Tibial nerve (tissue), 4 donors: ENCODE measurements at regions not wholly inside any gene's neighbourhood (a gene's known extent, or its start where the extent isn't known, plus 50 kb on each side); places are given as distances from the start of the nearest gene placed in this dataset.

Experiments
- DNase-seq, 2 donors: peaks; one replicate each; pipeline ENCODE4 v3.0.0-alpha.2; 2019; ENCODE audit warnings: low spot score in 2 of 2
- H3K27ac ChIP-seq, 4 donors: fragments of 200-600 bp; sonication (generic) in 3 of 4; one replicate each; pipeline ENCODE4 v1.5.1; 2017 to 2019; ENCODE audit warnings: mild to moderate bottlenecking in 1 of 4
- H3K27me3 ChIP-seq, 2 donors: fragments of 200-600 bp; sonication (generic) in 1 of 2; one replicate each; pipeline versions ENCODE4 v1.5.1 to v1.6.0; 2017 to 2019
- H3K36me3 ChIP-seq, 3 donors: fragments of 200-600 bp; sonication (generic); one replicate each; pipeline ENCODE4 v1.5.1; 2018 to 2019
- H3K4me1 ChIP-seq, 4 donors: fragments of 200-600 bp; sonication (generic) in 3 of 4; one replicate each; pipeline ENCODE4 v1.5.1; 2017 to 2019
- H3K4me3 ChIP-seq, 4 donors: fragments of 200-600 bp; sonication (generic) in 3 of 4; one replicate each; pipeline ENCODE4 v1.5.1; 2017 to 2019; ENCODE audit warnings: mild to moderate bottlenecking in 1 of 4, moderate library complexity in 1 of 4
- H3K9me3 ChIP-seq, 4 donors: fragments of 200-600 bp; sonication (generic) in 3 of 4; one replicate each; pipeline ENCODE4 v1.5.1; 2017 to 2019
- EP300 ChIP-seq, 2 donors: sonication (generic); formaldehyde crosslinking; IDR thresholded peaks; one replicate each; pipeline ENCODE4 v1.6.1; 2017; ENCODE audit warnings: antibody characterized with exemption in 2 of 2, mild to moderate bottlenecking in 1 of 2
- POLR2A ChIP-seq, 2 donors: fragments of 450-650 bp; IDR thresholded peaks; one replicate each; pipeline ENCODE4 v1.6.1; 2017; ENCODE audit warnings: antibody characterized with exemption in 2 of 2, mild to moderate bottlenecking in 2 of 2, moderate library complexity in 2 of 2
- WGBS, 2 donors: methylation state at CpG; one replicate each; pipeline ENCODE4 v1.1.5; 2018; 5-methylcytosine and 5-hydroxymethylcytosine counted together
- TF ChIP-seq, protein P1 (sequence below), 5 experiments: fragments of 200-600 bp in 3 of 5; fragments of 450-650 bp in 2 of 5; sonication (generic) in 3 of 5; IDR thresholded peaks; one replicate each; pipeline ENCODE4 v1.5.1; 2016 to 2019; ENCODE audit warnings: antibody characterized with exemption in 5 of 5, mild to moderate bottlenecking in 3 of 5, moderate library complexity in 2 of 5

- Histone ChIP-seq H3K27ac (no peak overlapping the region), H3K27me3 (no peaks in the 10 kb centered on the region), H3K4me3 (no peak overlapping the region), H3K36me3 (no peaks in the 10 kb centered on the region), H3K9me3 (no peaks in the 10 kb centered on the region), H3K4me1 (peaks cover 0 to 10% (median 0%) of the 10 kb centered on the region in 4 donors)
- no peak for TF ChIP-seq EP300 (IDR thresholded peaks at IDR 0.05)
- TF ChIP-seq, protein P1, sequence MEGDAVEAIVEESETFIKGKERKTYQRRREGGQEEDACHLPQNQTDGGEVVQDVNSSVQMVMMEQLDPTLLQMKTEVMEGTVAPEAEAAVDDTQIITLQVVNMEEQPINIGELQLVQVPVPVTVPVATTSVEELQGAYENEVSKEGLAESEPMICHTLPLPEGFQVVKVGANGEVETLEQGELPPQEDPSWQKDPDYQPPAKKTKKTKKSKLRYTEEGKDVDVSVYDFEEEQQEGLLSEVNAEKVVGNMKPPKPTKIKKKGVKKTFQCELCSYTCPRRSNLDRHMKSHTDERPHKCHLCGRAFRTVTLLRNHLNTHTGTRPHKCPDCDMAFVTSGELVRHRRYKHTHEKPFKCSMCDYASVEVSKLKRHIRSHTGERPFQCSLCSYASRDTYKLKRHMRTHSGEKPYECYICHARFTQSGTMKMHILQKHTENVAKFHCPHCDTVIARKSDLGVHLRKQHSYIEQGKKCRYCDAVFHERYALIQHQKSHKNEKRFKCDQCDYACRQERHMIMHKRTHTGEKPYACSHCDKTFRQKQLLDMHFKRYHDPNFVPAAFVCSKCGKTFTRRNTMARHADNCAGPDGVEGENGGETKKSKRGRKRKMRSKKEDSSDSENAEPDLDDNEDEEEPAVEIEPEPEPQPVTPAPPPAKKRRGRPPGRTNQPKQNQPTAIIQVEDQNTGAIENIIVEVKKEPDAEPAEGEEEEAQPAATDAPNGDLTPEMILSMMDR (IDR thresholded peaks at IDR 0.05), result no peak
- no peak for TF ChIP-seq POLR2A (IDR thresholded peaks at IDR 0.05)
- WGBS, 2 donors, result 96 to 98% methylated on average over 2 of the region's 2 CpGs
- DNase-seq, result no peak
Measured at GRCh38 chr14:81723956-81724355, 190.3 kb upstream of the SEL1L start.

DNA sequence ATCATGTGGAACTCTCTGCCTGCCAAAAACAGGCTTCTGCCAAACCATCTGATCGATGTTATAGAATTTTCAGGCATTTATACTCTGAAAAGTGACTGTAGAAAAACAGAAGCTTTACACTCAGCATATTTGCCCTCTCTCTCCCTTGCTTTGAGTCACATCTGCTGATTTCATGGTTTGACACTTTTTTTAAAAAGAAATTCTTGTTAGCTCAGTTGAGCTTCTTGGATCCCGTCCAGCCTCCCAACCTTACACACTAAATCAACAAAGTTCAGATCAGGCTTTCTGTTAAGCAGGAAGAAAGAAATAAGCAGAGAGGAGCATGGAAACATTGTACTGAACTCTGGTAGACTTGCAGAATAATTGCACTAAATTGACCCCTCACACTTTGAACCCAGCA, 193.6 kb upstream of the SEL1L start:
- Histone ChIP-seq H3K4me3 (no peak overlapping the region), H3K4me1 (peaks cover 0 to 10% (median 0%) of the 10 kb centered on the region in 4 donors), H3K36me3 (no peaks in the 10 kb centered on the region), H3K27me3 (no peaks in the 10 kb centered on the region), H3K27ac (no peak overlapping the region), H3K9me3 (no peaks in the 10 kb centered on the region)
- 0 to 13% methylated on average over 2 of the region's 2 CpGs for WGBS, 2 donors
- DNase-seq, result peak in 1 of 2 donors; percentile 29
- TF ChIP-seq, protein P1 (IDR thresholded peaks at IDR 0.05), result no peak
- no peak for TF ChIP-seq EP300 (IDR thresholded peaks at IDR 0.05)
- no peak for TF ChIP-seq POLR2A (IDR thresholded peaks at IDR 0.05)

GRCh38 chr14:81728447-81728846, 194.8 kb upstream of the SEL1L start:
- no peaks in the 10 kb centered on the region for H3K36me3 ChIP-seq
- peaks cover 0 to 10% (median 0%) of the 10 kb centered on the region in 4 donors for H3K4me1 ChIP-seq
- 74 to 76% methylated on average over 2 of the region's 2 CpGs for WGBS, 2 donors
- H3K9me3 ChIP-seq, result no peaks in the 10 kb centered on the region
- H3K27ac ChIP-seq, result no peak overlapping the region
- H3K27me3 ChIP-seq, result no peaks in the 10 kb centered on the region
- TF ChIP-seq EP300 (IDR thresholded peaks at IDR 0.05) (no peak), POLR2A (IDR thresholded peaks at IDR 0.05) (no peak)
- TF ChIP-seq, protein P1 (IDR thresholded peaks at IDR 0.05), result no peak
- H3K4me3 ChIP-seq, result no peak overlapping the region
- DNase-seq, result no peak

- no peak for TF ChIP-seq EP300 (IDR thresholded peaks at IDR 0.05)
- no peak for TF ChIP-seq POLR2A (IDR thresholded peaks at IDR 0.05)
- TF ChIP-seq, protein P1 (IDR thresholded peaks at IDR 0.05), result no peak
- H3K27ac ChIP-seq, result no peak overlapping the region
- DNase-seq, result no peak
- 53 to 58% methylated on average over 3 of the region's 3 CpGs for WGBS, 2 donors
- H3K4me3 ChIP-seq, result no peak overlapping the region
- no peaks in the 10 kb centered on the region for H3K27me3 ChIP-seq
- peaks cover 0 to 10% (median 0%) of the 10 kb centered on the region in 4 donors for H3K4me1 ChIP-seq
- H3K36me3 ChIP-seq, result no peaks in the 10 kb centered on the region
- peaks cover 0 to 5% (median 0%) of the 10 kb centered on the region in 4 donors for H3K9me3 ChIP-seq
Measured at GRCh38 chr14:81729622-81730021, 196.0 kb upstream of the SEL1L start.

DNA sequence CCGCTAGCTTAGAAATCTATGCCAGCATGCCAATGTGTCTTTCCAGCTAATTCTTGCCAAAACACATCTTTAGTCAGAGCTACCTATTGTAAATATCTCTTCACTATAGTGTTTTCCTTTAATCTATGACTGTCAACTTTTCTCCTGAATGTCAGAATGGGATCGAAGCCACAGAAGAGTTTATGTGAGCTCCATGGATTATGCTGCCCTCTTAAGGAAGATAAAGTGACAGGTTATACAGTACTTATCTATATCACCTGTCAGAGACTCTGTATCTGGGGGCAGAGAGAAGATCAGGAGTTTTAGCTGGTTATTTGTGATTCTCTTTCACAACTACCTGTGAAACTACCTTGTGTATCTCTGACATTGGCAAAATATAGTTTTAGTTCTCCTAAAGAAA, 204.3 kb upstream of the SEL1L start:
- no peaks in the 10 kb centered on the region for H3K27me3 ChIP-seq
- TF ChIP-seq POLR2A (IDR thresholded peaks at IDR 0.05) (no peak), EP300 (IDR thresholded peaks at IDR 0.05) (no peak)
- TF ChIP-seq, protein P1 (IDR thresholded peaks at IDR 0.05), result no peak
- H3K4me1 ChIP-seq, result no peaks in the 10 kb centered on the region
- no peak for DNase-seq
- H3K9me3 ChIP-seq, result peaks cover 0 to 5% (median 0%) of the 10 kb centered on the region in 4 donors
- no peak overlapping the region for H3K4me3 ChIP-seq
- no peaks in the 10 kb centered on the region for H3K36me3 ChIP-seq
- 88 to 94% methylated on average over 2 of the region's 2 CpGs for WGBS, 2 donors
- no peak overlapping the region for H3K27ac ChIP-seq
